Panc1 (cell line): ENCODE measurements at regions not wholly inside any gene's neighbourhood (a gene's known extent, or its start where the extent isn't known, plus 50 kb on each side); places are given as distances from the start of the nearest gene placed in this dataset.

Source experiments
- ATAC-seq: fragments of 200-7000 bp; cut with Tn5 transposase; 2 replicates; pipeline ENCODE4 v1.9.1; 2020; ENCODE audit warnings: mild to moderate bottlenecking, moderate library complexity
- BruUV-seq: library from RNA; stranded (reverse); fragments of 400-500 nt; replicated peaks from 2 replicates; lab custom pipeline; 2021; lab: Mats Ljungman, UMichigan
- CTCF ChIA-PET: fragments of 300-600 bp; sonication (Branson Sonifier 250); formaldehyde crosslinking; loops from one replicate; lab custom pipeline; 2022; ENCODE audit warnings: antibody characterized with exemption; lab: Charles Lee
- POLR2A ChIA-PET: fragments of 300-600 bp; sonication (Branson Sonifier 250); formaldehyde crosslinking; loops from one replicate; lab custom pipeline; 2022; ENCODE audit warnings: antibody characterized with exemption; lab: Charles Lee
- DNase-seq: peaks from one replicate; pipeline ENCODE4 v3.0.0-alpha.2; 2010; ENCODE audit warnings: low read depth, low spot score
- H3K27ac ChIP-seq: 2 replicates; pipeline ENCODE4 v1.5.1; 2011; ENCODE audit warnings: mild to moderate bottlenecking, low read length, inconsistent platforms
- H3K27me3 ChIP-seq: fragments of 200-500 bp; sonication (Bioruptor generic); 2 replicates; pipeline ENCODE4 v1.6.0; 2014; ENCODE audit warnings: low read length, inconsistent platforms; ENCODE audit not compliant: control insufficient read depth, insufficient read depth
- H3K36me3 ChIP-seq: fragments of 200-500 bp; sonication (Bioruptor generic); 2 replicates; pipeline ENCODE4 v1.5.1; 2014; ENCODE audit warnings: inconsistent platforms, mild to moderate bottlenecking, low read length, moderate library complexity; ENCODE audit not compliant: control insufficient read depth, insufficient read depth
- H3K4me1 ChIP-seq: 2 replicates; pipeline ENCODE4 v1.5.1; 2011; ENCODE audit warnings: inconsistent platforms, mild to moderate bottlenecking, low read length, moderate library complexity; ENCODE audit not compliant: control insufficient read depth, insufficient read depth
- H3K4me3 ChIP-seq, 2 experiments: 2 replicates each; pipeline ENCODE4 v1.5.1; 2011 to 2012; ENCODE audit warnings: low read depth in 2 of 2, low read length in 2 of 2, mild to moderate bottlenecking in 2 of 2, inconsistent platforms in 1 of 2, moderate library complexity in 1 of 2
- H3K9me3 ChIP-seq: fragments of 200-500 bp; sonication (Bioruptor generic); 2 replicates; pipeline ENCODE4 v1.5.1; 2014; ENCODE audit warnings: low read depth, mild to moderate bottlenecking, inconsistent platforms, low read length, moderate library complexity; ENCODE audit not compliant: control insufficient read depth, insufficient read depth
- POLR2AphosphoS5 ChIP-seq: IDR thresholded peaks from 2 replicates; pipeline ENCODE4 v1.6.1; 2012; ENCODE audit warnings: mild to moderate bottlenecking, low read depth, low read length, moderate library complexity
- SIN3A ChIP-seq: IDR thresholded peaks from 2 replicates; pipeline ENCODE4 v1.6.1; 2012; ENCODE audit warnings: low read depth, mild to moderate bottlenecking, low read length, moderate library complexity, borderline replicate concordance; ENCODE audit not compliant: insufficient read depth
- TCF7L2 ChIP-seq: IDR thresholded peaks from 2 replicates; pipeline ENCODE4 v1.6.1; 2011; ENCODE audit warnings: mild to moderate bottlenecking, low read depth, low read length, inconsistent platforms
- in situ Hi-C: cut with HindIII; loops from 2 replicates; pipeline ENCODE4 v1.10.0; 2016; ENCODE audit warnings: low sequenced_read_pairs, low pct_unique_long_range_greater_than_20kb
- intact Hi-C: fragments of 100-400 bp; cut with micrococcal nuclease; formaldehyde crosslinking; loops from one replicate; pipeline ENCODE4 v1.10.0; 2022; ENCODE audit not compliant: unreplicated experiment
- TF ChIP-seq, protein P1 (sequence below): fragments of 450-650 bp; IDR thresholded peaks from 2 replicates; pipeline ENCODE4 v1.5.1; 2017; ENCODE audit warnings: mild to moderate bottlenecking
- TF ChIP-seq, protein P2 (sequence below), 2 experiments: IDR thresholded peaks; 2 replicates each; pipeline ENCODE4 v1.6.1; 2011 to 2012; ENCODE audit warnings: low read depth in 2 of 2, control low read depth in 1 of 2, low read length in 1 of 2, mild to moderate bottlenecking in 1 of 2, moderate library complexity in 1 of 2; ENCODE audit not compliant: insufficient read depth in 1 of 2

DNA sequence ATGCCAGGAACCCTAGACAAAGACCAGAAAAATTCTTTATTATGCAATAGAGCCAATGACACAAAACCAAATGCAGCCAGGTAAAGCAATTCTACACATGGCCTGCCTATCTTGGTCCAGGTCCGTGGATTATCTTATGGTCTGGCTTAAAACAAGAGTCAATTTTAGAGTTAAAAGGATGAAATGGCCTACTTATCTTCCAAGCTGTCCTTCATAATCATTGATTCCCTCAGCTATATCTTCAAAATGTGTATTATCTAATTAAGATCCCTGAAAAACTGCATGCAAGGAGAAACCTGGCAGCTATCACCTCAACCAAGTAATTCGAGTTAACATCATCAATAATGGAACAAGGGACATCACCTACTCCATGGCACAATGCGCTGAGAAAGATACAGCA lies 479.4 kb upstream of the NRP1 start:
- intact Hi-C loops = no loop called here
- Histone ChIP-seq H3K27ac (no peak overlapping the region), H3K36me3 (no peaks in the 10 kb centered on the region), H3K9me3 (no peaks in the 10 kb centered on the region), H3K4me1 (no peaks in the 10 kb centered on the region), H3K4me3 (no peak overlapping the region), H3K27me3 (no peaks in the 10 kb centered on the region)
- CTCF ChIA-PET = no interaction called here
- POLR2A ChIA-PET = no interaction called here
- no peak for DNase-seq
- in situ Hi-C loops = no loop called here
- TF ChIP-seq TCF7L2 (no peak), SIN3A (no peak), POLR2AphosphoS5 (no peak)
- TF ChIP-seq, protein P1, sequence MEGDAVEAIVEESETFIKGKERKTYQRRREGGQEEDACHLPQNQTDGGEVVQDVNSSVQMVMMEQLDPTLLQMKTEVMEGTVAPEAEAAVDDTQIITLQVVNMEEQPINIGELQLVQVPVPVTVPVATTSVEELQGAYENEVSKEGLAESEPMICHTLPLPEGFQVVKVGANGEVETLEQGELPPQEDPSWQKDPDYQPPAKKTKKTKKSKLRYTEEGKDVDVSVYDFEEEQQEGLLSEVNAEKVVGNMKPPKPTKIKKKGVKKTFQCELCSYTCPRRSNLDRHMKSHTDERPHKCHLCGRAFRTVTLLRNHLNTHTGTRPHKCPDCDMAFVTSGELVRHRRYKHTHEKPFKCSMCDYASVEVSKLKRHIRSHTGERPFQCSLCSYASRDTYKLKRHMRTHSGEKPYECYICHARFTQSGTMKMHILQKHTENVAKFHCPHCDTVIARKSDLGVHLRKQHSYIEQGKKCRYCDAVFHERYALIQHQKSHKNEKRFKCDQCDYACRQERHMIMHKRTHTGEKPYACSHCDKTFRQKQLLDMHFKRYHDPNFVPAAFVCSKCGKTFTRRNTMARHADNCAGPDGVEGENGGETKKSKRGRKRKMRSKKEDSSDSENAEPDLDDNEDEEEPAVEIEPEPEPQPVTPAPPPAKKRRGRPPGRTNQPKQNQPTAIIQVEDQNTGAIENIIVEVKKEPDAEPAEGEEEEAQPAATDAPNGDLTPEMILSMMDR = no peak
- TF ChIP-seq, protein P2, sequence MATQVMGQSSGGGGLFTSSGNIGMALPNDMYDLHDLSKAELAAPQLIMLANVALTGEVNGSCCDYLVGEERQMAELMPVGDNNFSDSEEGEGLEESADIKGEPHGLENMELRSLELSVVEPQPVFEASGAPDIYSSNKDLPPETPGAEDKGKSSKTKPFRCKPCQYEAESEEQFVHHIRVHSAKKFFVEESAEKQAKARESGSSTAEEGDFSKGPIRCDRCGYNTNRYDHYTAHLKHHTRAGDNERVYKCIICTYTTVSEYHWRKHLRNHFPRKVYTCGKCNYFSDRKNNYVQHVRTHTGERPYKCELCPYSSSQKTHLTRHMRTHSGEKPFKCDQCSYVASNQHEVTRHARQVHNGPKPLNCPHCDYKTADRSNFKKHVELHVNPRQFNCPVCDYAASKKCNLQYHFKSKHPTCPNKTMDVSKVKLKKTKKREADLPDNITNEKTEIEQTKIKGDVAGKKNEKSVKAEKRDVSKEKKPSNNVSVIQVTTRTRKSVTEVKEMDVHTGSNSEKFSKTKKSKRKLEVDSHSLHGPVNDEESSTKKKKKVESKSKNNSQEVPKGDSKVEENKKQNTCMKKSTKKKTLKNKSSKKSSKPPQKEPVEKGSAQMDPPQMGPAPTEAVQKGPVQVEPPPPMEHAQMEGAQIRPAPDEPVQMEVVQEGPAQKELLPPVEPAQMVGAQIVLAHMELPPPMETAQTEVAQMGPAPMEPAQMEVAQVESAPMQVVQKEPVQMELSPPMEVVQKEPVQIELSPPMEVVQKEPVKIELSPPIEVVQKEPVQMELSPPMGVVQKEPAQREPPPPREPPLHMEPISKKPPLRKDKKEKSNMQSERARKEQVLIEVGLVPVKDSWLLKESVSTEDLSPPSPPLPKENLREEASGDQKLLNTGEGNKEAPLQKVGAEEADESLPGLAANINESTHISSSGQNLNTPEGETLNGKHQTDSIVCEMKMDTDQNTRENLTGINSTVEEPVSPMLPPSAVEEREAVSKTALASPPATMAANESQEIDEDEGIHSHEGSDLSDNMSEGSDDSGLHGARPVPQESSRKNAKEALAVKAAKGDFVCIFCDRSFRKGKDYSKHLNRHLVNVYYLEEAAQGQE (IDR thresholded peaks at IDR 0.05; ENCODE audit: insufficient read depth in 1 of 2, low read depth in 2 of 2, low read length in 1 of 2) = no peak
- no TSS peak for BruUV-seq
- no peak for ATAC-seq

DNA sequence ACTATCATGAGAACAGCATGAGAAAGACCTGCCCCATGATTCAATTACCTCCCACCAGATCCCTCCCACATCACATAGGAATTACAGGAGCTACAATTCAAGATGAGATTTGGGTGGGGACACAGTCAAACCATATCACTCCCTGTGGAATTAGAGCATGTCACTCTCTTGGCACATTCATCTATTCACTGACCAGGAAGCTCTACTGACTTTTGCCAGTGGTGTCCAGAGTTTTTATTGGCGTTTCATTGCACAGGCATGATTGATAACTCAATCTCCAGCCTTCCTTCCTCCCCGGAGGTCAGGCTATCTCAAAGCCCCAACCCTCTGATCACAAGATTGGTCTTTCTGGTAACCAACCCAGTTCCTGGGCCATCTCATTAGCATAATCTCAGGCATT lies 478.9 kb upstream of the NRP1 start:
- DNase-seq (no peak), ATAC-seq (no peak)
- CTCF ChIA-PET = no interaction called here
- Histone ChIP-seq H3K9me3 (no peaks in the 10 kb centered on the region), H3K4me1 (no peaks in the 10 kb centered on the region), H3K27me3 (no peaks in the 10 kb centered on the region), H3K27ac (no peak overlapping the region), H3K36me3 (no peaks in the 10 kb centered on the region), H3K4me3 (no peak overlapping the region)
- intact Hi-C loops = no loop called here
- TF ChIP-seq SIN3A (no peak), TCF7L2 (no peak), POLR2AphosphoS5 (no peak)
- TF ChIP-seq, protein P1 = no peak
- TF ChIP-seq, protein P2 (IDR thresholded peaks at IDR 0.05; ENCODE audit: insufficient read depth in 1 of 2, low read depth in 2 of 2, low read length in 1 of 2) = no peak
- BruUV-seq = no TSS peak
- POLR2A ChIA-PET = no interaction called here
- in situ Hi-C loops = no loop called here
